Stomach (tissue), 4 donors: ENCODE measurements at regions not wholly inside any gene's neighbourhood (a gene's known extent, or its start where the extent isn't known, plus 50 kb on each side); places are given as distances from the start of the nearest gene placed in this dataset.

Source experiments
- POLR2A ChIP-seq, 4 donors: fragments of 450-650 bp; IDR thresholded peaks; one replicate each; pipeline ENCODE4 v1.6.1; 2016; ENCODE audit warnings: antibody characterized with exemption in 4 of 4, control low read depth in 2 of 4, mild to moderate bottlenecking in 1 of 4, moderate library complexity in 1 of 4
- TF ChIP-seq, protein P1 (sequence below), 7 experiments: fragments of 450-650 bp in 4 of 7; fragments of 200-600 bp in 3 of 7; sonication (generic) in 3 of 7; IDR thresholded peaks; one replicate each; pipeline ENCODE4 v1.5.1; 2016 to 2019; ENCODE audit warnings: antibody characterized with exemption in 7 of 7, control low read depth in 2 of 7, mild to moderate bottlenecking in 1 of 7

- TF ChIP-seq POLR2A (IDR thresholded peaks at IDR 0.05) = no peak
- TF ChIP-seq, protein P1, sequence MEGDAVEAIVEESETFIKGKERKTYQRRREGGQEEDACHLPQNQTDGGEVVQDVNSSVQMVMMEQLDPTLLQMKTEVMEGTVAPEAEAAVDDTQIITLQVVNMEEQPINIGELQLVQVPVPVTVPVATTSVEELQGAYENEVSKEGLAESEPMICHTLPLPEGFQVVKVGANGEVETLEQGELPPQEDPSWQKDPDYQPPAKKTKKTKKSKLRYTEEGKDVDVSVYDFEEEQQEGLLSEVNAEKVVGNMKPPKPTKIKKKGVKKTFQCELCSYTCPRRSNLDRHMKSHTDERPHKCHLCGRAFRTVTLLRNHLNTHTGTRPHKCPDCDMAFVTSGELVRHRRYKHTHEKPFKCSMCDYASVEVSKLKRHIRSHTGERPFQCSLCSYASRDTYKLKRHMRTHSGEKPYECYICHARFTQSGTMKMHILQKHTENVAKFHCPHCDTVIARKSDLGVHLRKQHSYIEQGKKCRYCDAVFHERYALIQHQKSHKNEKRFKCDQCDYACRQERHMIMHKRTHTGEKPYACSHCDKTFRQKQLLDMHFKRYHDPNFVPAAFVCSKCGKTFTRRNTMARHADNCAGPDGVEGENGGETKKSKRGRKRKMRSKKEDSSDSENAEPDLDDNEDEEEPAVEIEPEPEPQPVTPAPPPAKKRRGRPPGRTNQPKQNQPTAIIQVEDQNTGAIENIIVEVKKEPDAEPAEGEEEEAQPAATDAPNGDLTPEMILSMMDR (IDR thresholded peaks at IDR 0.05) = no peak
These were observed 460.4 kb downstream of the RAPGEF2 start for GRCh38 chr4:159563257-159563656.
